ENCODE measurements at regions not wholly inside any gene's neighbourhood (a gene's known extent, or its start where the extent isn't known, plus 50 kb on each side); places are given as distances from the start of the nearest gene placed in this dataset.

GRCh38 chr20:1804554-1804956 lies 90.7 kb upstream of the SIRPA start:
- ChIA-PET POLR2A (no interaction called here), CTCF (interaction anchor here (1.4 kb wide), 1 partner anchor 28 kb away, joined by 5 read pairs; no protein-coding TSS in a partner anchor)
- no peak overlapping the region for H3K27ac Mint-ChIP-seq (ENCODE audit: unreplicated experiment)
- Histone ChIP-seq H3K9me3 (no peaks in the 10 kb centered on the region), H3K36me3 (ENCODE audit: control insufficient read depth, insufficient read depth, low read length) (no peaks in the 10 kb centered on the region), H3K4me3 (ENCODE audit: low read depth, low read length) (no peak overlapping the region), H3K4me1 (peaks cover 19% of the 10 kb centered on the region), H3K27me3 (replicated peaks; ENCODE audit: control insufficient read depth, insufficient read depth, low read length) (no peaks in the 10 kb centered on the region)
- intact Hi-C loops (cut with micrococcal nuclease; ENCODE audit: unreplicated experiment) = loop anchor here (5.0 kb wide), 2 partner anchors 68 to 153 kb away; no protein-coding TSS in a partner anchor
- no peaks in the 10 kb centered on the region for H3K9me3 Mint-ChIP-seq (ENCODE audit: unreplicated experiment)
- TF ChIP-seq, protein P1, sequence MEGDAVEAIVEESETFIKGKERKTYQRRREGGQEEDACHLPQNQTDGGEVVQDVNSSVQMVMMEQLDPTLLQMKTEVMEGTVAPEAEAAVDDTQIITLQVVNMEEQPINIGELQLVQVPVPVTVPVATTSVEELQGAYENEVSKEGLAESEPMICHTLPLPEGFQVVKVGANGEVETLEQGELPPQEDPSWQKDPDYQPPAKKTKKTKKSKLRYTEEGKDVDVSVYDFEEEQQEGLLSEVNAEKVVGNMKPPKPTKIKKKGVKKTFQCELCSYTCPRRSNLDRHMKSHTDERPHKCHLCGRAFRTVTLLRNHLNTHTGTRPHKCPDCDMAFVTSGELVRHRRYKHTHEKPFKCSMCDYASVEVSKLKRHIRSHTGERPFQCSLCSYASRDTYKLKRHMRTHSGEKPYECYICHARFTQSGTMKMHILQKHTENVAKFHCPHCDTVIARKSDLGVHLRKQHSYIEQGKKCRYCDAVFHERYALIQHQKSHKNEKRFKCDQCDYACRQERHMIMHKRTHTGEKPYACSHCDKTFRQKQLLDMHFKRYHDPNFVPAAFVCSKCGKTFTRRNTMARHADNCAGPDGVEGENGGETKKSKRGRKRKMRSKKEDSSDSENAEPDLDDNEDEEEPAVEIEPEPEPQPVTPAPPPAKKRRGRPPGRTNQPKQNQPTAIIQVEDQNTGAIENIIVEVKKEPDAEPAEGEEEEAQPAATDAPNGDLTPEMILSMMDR (IDR thresholded peaks at IDR 0.05; ENCODE audit: insufficient read depth in 1 of 2, low read depth in 1 of 2, low read length in 1 of 2, severe bottlenecking in 1 of 2, unreplicated experiment in 1 of 2) = no peak
- no TSS peak for BruUV-seq (replicated peaks)
- no peaks in the 10 kb centered on the region for H3K27me3 Mint-ChIP-seq (ENCODE audit: insufficient read depth, unreplicated experiment)
- no peak for DNase-seq
- H3K4me3 Mint-ChIP-seq (ENCODE audit: unreplicated experiment) = no peak overlapping the region
- H3K36me3 Mint-ChIP-seq (ENCODE audit: insufficient read depth, unreplicated experiment) = no peaks in the 10 kb centered on the region
- H3K4me1 Mint-ChIP-seq (ENCODE audit: low read depth, unreplicated experiment) = peaks cover 13% of the 10 kb centered on the region

GRCh38 chr20:1803932-1804501 lies 91.2 kb upstream of the SIRPA start:
- no peak for DNase-seq
- Mint-ChIP-seq H3K27me3 (ENCODE audit: insufficient read depth, unreplicated experiment) (no peaks in the 10 kb centered on the region), H3K9me3 (ENCODE audit: unreplicated experiment) (no peaks in the 10 kb centered on the region), H3K4me1 (ENCODE audit: low read depth, unreplicated experiment) (peaks cover 18% of the 10 kb centered on the region), H3K36me3 (ENCODE audit: insufficient read depth, unreplicated experiment) (no peaks in the 10 kb centered on the region), H3K4me3 (ENCODE audit: unreplicated experiment) (peak overlapping the region; percentile 74), H3K27ac (ENCODE audit: unreplicated experiment) (no peak overlapping the region)
- no TSS peak for BruUV-seq (replicated peaks)
- POLR2A ChIA-PET = no interaction called here
- Histone ChIP-seq H3K4me1 (peaks cover 24% of the 10 kb centered on the region), H3K9me3 (no peaks in the 10 kb centered on the region), H3K4me3 (ENCODE audit: low read depth, low read length) (peak overlapping the region; percentile 64), H3K36me3 (ENCODE audit: control insufficient read depth, insufficient read depth, low read length) (no peaks in the 10 kb centered on the region), H3K27me3 (replicated peaks; ENCODE audit: control insufficient read depth, insufficient read depth, low read length) (no peaks in the 10 kb centered on the region)
- CTCF ChIA-PET = interaction anchor here (1.4 to 2.8 kb wide), 2 partner anchors 27 kb away, joined by 5 to 17 read pairs; no protein-coding TSS in a partner anchor
- intact Hi-C loops (cut with micrococcal nuclease; ENCODE audit: unreplicated experiment) = loop anchor here (2.0 to 5.0 kb wide), 3 partner anchors 68 to 153 kb away; no protein-coding TSS in a partner anchor
- TF ChIP-seq, protein P1 (IDR thresholded peaks at IDR 0.05; ENCODE audit: insufficient read depth in 1 of 2, low read depth in 1 of 2, low read length in 1 of 2, severe bottlenecking in 1 of 2, unreplicated experiment in 1 of 2) = no peak

- intact Hi-C loops (cut with micrococcal nuclease; ENCODE audit: unreplicated experiment) = loop anchor here (2.0 to 5.0 kb wide), 3 partner anchors 69 to 154 kb away; no protein-coding TSS in a partner anchor
- ChIA-PET POLR2A (no interaction called here), CTCF (interaction anchor here (1.4 to 2.8 kb wide), 3 partner anchors 26 to 290 kb away, joined by 3 to 17 read pairs (median 14); no protein-coding TSS in a partner anchor)
- H3K36me3 Mint-ChIP-seq (ENCODE audit: insufficient read depth, unreplicated experiment) = no peaks in the 10 kb centered on the region
- H3K27me3 Mint-ChIP-seq (ENCODE audit: insufficient read depth, unreplicated experiment) = no peaks in the 10 kb centered on the region
- peaks cover 25% of the 10 kb centered on the region for H3K4me1 Mint-ChIP-seq (ENCODE audit: low read depth, unreplicated experiment)
- no peaks in the 10 kb centered on the region for H3K36me3 ChIP-seq (ENCODE audit: control insufficient read depth, insufficient read depth, low read length)
- no peak overlapping the region for H3K27ac Mint-ChIP-seq (ENCODE audit: unreplicated experiment)
- peak overlapping the region; percentile 74 for H3K4me3 Mint-ChIP-seq (ENCODE audit: unreplicated experiment)
- peak overlapping the region; percentile 64 for H3K4me3 ChIP-seq (ENCODE audit: low read depth, low read length)
- no peaks in the 10 kb centered on the region for H3K9me3 Mint-ChIP-seq (ENCODE audit: unreplicated experiment)
- DNase-seq = peak in 1 of 2 experiments; percentile 43
- H3K27me3 ChIP-seq (replicated peaks; ENCODE audit: control insufficient read depth, insufficient read depth, low read length) = no peaks in the 10 kb centered on the region
- TF ChIP-seq, protein P1 (IDR thresholded peaks at IDR 0.05; ENCODE audit: insufficient read depth in 1 of 2, low read depth in 1 of 2, low read length in 1 of 2, severe bottlenecking in 1 of 2, unreplicated experiment in 1 of 2) = no peak
- H3K4me1 ChIP-seq = peaks cover 32% of the 10 kb centered on the region
- no TSS peak for BruUV-seq (replicated peaks)
- no peaks in the 10 kb centered on the region for H3K9me3 ChIP-seq
These were observed 91.9 kb upstream of the SIRPA start for GRCh38 chr20:1803061-1803931.
